ENCODE measurements at regions not wholly inside any gene's neighbourhood (a gene's known extent, or its start where the extent isn't known, plus 50 kb on each side); places are given as distances from the start of the nearest gene placed in this dataset.

DNA sequence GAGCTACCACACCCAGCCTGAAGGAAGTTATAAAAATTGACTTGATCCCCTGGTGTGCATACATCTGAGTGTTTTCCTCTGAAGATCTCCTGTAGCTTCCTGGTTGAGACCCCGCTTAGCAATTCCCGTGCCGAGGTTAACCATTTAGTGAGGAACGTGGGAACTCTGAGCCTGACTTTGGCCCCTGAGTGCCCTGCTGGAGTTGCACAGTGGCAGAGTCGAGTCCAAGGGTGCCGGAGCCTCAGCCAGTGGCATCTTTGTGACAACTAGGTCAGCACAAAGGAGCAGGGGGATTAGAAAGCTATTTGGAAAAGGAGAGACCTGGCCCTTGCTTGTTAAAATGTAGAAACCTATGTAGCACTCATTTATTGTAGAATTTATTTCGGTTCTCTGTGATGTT is 561.2 kb upstream of the SALL3 start:
- H3K4me1 ChIP-seq (ENCODE audit: control insufficient read depth, insufficient read depth, low read length), result no peaks in the 10 kb centered on the region
- no peak overlapping the region for H3K9ac ChIP-seq (ENCODE audit: low read length)
- H3K4me3 ChIP-seq (ENCODE audit: low read length), result no peak overlapping the region
- H3K27ac ChIP-seq (ENCODE audit: low read depth, low read length), result no peak overlapping the region
- no peaks in the 10 kb centered on the region for H3K36me3 ChIP-seq (ENCODE audit: control insufficient read depth, insufficient read depth, low read length)
- H3K27me3 ChIP-seq (ENCODE audit: control insufficient read depth, insufficient read depth, low read length), result no peaks in the 10 kb centered on the region

- Histone ChIP-seq H3K4me3 (ENCODE audit: low read length) (no peak overlapping the region), H3K27ac (ENCODE audit: low read depth, low read length) (no peak overlapping the region), H3K27me3 (ENCODE audit: control insufficient read depth, insufficient read depth, low read length) (no peaks in the 10 kb centered on the region), H3K36me3 (ENCODE audit: control insufficient read depth, insufficient read depth, low read length) (no peaks in the 10 kb centered on the region), H3K9ac (ENCODE audit: low read length) (no peak overlapping the region), H3K4me1 (ENCODE audit: control insufficient read depth, insufficient read depth, low read length) (no peaks in the 10 kb centered on the region)
Observed at GRCh38 chr18:78419171-78419570, 560.4 kb upstream of the SALL3 start.

DNA sequence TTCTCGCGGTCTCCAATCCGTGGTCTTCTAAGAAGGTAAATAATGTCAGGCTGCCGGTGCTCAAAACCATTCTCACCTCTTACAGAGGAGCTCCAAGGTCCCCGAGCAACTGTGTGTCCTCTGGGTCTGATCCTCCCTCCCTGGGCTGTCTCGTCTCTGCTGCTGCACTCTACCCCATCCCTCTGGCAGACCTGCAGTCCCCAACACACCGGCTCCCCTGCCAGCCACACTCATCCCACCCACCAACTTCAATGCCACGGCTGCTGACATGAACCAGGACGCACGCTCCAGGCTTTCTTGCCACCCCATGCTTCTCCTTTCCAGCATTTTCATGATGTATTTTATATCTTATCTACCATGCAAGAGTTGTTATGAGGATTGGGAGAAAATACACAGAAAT is 559.5 kb upstream of the SALL3 start:
- Histone ChIP-seq H3K27me3 (ENCODE audit: control insufficient read depth, insufficient read depth, low read length) (no peaks in the 10 kb centered on the region), H3K4me1 (ENCODE audit: control insufficient read depth, insufficient read depth, low read length) (no peaks in the 10 kb centered on the region), H3K36me3 (ENCODE audit: control insufficient read depth, insufficient read depth, low read length) (no peaks in the 10 kb centered on the region), H3K27ac (ENCODE audit: low read depth, low read length) (no peak overlapping the region), H3K9ac (ENCODE audit: low read length) (no peak overlapping the region), H3K4me3 (ENCODE audit: low read length) (no peak overlapping the region)

- Histone ChIP-seq H3K4me3 (ENCODE audit: low read length) (no peak overlapping the region), H3K27me3 (ENCODE audit: control insufficient read depth, insufficient read depth, low read length) (no peaks in the 10 kb centered on the region), H3K36me3 (ENCODE audit: control insufficient read depth, insufficient read depth, low read length) (no peaks in the 10 kb centered on the region), H3K4me1 (ENCODE audit: control insufficient read depth, insufficient read depth, low read length) (no peaks in the 10 kb centered on the region), H3K27ac (ENCODE audit: low read depth, low read length) (no peak overlapping the region), H3K9ac (ENCODE audit: low read length) (no peak overlapping the region)
Observed at GRCh38 chr18:78421392-78421791, 558.2 kb upstream of the SALL3 start.

GRCh38 chr18:78422336-78422735 is 557.3 kb upstream of the SALL3 start:
- Histone ChIP-seq H3K9ac (ENCODE audit: low read length) (no peak overlapping the region), H3K36me3 (ENCODE audit: control insufficient read depth, insufficient read depth, low read length) (no peaks in the 10 kb centered on the region), H3K4me3 (ENCODE audit: low read length) (no peak overlapping the region), H3K27me3 (ENCODE audit: control insufficient read depth, insufficient read depth, low read length) (no peaks in the 10 kb centered on the region), H3K27ac (ENCODE audit: low read depth, low read length) (no peak overlapping the region), H3K4me1 (ENCODE audit: control insufficient read depth, insufficient read depth, low read length) (no peaks in the 10 kb centered on the region)

GRCh38 chr18:78423811-78424210 is 555.8 kb upstream of the SALL3 start:
- Histone ChIP-seq H3K36me3 (ENCODE audit: control insufficient read depth, insufficient read depth, low read length) (no peaks in the 10 kb centered on the region), H3K4me3 (ENCODE audit: low read length) (no peak overlapping the region), H3K9ac (ENCODE audit: low read length) (no peak overlapping the region), H3K4me1 (ENCODE audit: control insufficient read depth, insufficient read depth, low read length) (no peaks in the 10 kb centered on the region), H3K27ac (ENCODE audit: low read depth, low read length) (no peak overlapping the region), H3K27me3 (ENCODE audit: control insufficient read depth, insufficient read depth, low read length) (no peaks in the 10 kb centered on the region)

DNA sequence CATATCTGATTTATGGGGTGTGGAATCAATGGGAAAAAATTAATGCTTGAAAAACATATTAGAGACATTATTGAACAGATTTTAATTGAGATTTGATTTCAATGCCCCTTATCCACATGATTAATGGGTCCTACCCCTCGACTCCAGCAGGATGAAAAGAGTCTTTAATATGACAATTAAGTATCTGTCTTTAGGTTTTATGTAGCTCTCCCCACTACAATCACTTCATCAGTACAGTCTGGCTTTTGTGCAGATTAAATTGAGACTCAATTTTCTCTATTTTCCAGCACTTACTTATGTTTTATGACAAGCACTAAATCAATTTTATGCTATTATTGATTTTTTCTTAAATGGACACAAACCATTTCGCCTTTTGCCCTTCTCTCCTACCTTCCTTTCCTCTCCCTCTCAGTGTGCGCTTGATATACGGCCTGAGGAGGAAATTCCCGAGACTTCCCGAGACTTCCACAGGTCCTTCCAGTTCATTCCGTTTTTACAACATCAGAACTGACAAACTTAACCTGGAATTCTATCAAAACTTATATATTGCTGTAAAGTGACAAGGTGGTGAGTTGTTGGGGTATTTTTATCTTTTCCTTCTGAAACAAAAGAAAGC is 555.1 kb upstream of the SALL3 start:
- H3K4me3 ChIP-seq (ENCODE audit: low read length), result no peak overlapping the region
- H3K9ac ChIP-seq (ENCODE audit: low read length), result no peak overlapping the region
- H3K27ac ChIP-seq (ENCODE audit: low read depth, low read length), result no peak overlapping the region
- no peaks in the 10 kb centered on the region for H3K4me1 ChIP-seq (ENCODE audit: control insufficient read depth, insufficient read depth, low read length)
- H3K36me3 ChIP-seq (ENCODE audit: control insufficient read depth, insufficient read depth, low read length), result no peaks in the 10 kb centered on the region
- H3K27me3 ChIP-seq (ENCODE audit: control insufficient read depth, insufficient read depth, low read length), result no peaks in the 10 kb centered on the region

DNA sequence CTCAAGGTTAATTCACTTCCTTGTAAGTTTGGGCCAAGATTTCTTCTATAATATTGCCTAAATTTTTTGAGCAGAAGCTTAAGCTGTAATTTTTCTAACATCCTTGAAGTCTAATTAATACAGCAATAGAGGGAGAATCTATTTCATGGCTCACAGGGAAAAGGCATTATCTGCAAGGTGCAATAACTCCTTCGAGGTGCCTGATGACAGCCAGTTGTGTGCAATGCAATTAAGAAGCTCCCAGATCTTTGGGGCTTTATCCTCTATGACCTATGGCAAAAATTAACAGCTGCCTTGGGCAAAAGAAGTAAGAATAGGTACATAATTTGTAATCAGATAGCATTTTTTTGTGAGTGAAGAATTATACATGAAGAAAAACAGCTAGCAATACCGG is 554.6 kb upstream of the SALL3 start:
- H3K4me3 ChIP-seq (ENCODE audit: low read length), result no peak overlapping the region
- H3K4me1 ChIP-seq (ENCODE audit: control insufficient read depth, insufficient read depth, low read length), result no peaks in the 10 kb centered on the region
- H3K36me3 ChIP-seq (ENCODE audit: control insufficient read depth, insufficient read depth, low read length), result no peaks in the 10 kb centered on the region
- H3K9ac ChIP-seq (ENCODE audit: low read length), result no peak overlapping the region
- H3K27ac ChIP-seq (ENCODE audit: low read depth, low read length), result no peak overlapping the region
- no peaks in the 10 kb centered on the region for H3K27me3 ChIP-seq (ENCODE audit: control insufficient read depth, insufficient read depth, low read length)

DNA sequence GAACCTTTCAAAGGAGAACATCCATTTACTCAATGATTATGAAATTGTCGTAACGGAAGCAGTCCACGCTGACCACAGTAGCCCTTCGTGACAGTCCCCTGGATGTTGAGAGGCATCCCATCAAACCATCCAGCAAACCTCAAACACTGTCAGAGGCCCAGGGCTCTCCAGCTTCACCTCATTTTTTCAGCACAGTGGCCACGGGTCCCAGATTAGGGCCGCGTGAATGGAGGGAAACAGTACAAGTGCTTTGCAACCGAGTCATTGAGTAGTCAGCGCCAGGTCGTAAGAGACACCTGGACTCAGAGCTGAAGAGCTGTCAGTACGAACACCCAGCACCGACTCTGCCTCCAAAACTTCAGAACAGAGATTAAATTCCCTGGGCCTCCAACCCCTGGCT is 552.5 kb upstream of the SALL3 start:
- no peaks in the 10 kb centered on the region for H3K36me3 ChIP-seq (ENCODE audit: control insufficient read depth, insufficient read depth, low read length)
- no peak overlapping the region for H3K4me3 ChIP-seq (ENCODE audit: low read length)
- H3K4me1 ChIP-seq (ENCODE audit: control insufficient read depth, insufficient read depth, low read length), result no peaks in the 10 kb centered on the region
- H3K9ac ChIP-seq (ENCODE audit: low read length), result no peak overlapping the region
- no peaks in the 10 kb centered on the region for H3K27me3 ChIP-seq (ENCODE audit: control insufficient read depth, insufficient read depth, low read length)
- no peak overlapping the region for H3K27ac ChIP-seq (ENCODE audit: low read depth, low read length)

DNA sequence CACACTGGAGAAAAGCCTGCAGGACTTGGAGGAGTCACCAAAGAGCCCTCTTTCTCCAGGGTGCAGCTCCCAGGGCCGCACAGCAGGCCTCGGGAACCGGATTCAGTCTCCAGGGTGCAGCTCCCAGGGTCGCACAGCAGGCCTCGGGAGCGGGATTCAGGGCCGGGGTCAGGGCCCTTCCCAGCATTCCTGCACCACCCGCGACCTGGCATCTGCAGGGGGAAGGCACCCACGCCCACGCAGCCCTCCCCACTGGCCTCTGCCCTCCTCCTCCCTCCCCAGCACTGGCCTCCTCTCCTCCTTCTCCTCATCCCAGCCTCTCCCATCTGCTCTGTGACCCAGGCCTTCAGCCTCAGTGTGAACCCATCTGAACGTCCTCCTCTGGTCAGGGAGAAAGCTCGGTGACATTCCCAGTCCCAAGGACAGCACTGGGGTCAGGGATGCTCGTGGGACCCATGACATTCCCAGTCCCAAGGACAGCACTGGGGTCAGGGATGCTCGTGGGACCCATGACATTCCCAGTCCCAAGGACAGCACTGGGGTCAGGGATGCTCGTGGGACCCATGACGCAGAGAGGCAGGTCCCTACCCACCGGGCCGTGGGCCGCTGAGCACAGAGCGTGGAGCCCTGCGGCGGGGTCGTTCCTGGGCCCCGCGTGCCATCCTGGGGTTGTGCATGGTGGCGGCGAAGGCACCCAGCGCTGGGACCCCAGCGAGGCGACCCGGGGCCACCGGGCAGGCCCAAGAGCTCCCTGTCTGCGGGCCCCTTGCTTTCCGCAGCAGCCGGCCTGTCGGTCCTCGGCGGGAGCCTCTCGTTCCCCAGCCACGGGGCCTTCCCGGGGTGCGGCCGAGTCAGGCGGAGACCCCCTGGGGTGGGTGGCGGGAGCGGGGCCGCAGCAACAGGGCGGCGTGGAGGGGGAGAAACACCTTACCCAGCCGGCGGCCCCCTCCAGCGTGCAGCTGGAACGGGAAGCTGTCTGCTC is 550.2 kb upstream of the SALL3 start:
- H3K27ac ChIP-seq (ENCODE audit: low read depth, low read length), result no peak overlapping the region
- no peaks in the 10 kb centered on the region for H3K36me3 ChIP-seq (ENCODE audit: control insufficient read depth, insufficient read depth, low read length)
- H3K4me3 ChIP-seq (ENCODE audit: low read length), result no peak overlapping the region
- H3K4me1 ChIP-seq (ENCODE audit: control insufficient read depth, insufficient read depth, low read length), result no peaks in the 10 kb centered on the region
- H3K27me3 ChIP-seq (ENCODE audit: control insufficient read depth, insufficient read depth, low read length), result no peaks in the 10 kb centered on the region
- no peak overlapping the region for H3K9ac ChIP-seq (ENCODE audit: low read length)

- no peak overlapping the region for H3K27ac ChIP-seq (ENCODE audit: low read depth, low read length)
- H3K4me3 ChIP-seq (ENCODE audit: low read length), result no peak overlapping the region
- no peak overlapping the region for H3K9ac ChIP-seq (ENCODE audit: low read length)
- H3K27me3 ChIP-seq (ENCODE audit: control insufficient read depth, insufficient read depth, low read length), result no peaks in the 10 kb centered on the region
- H3K36me3 ChIP-seq (ENCODE audit: control insufficient read depth, insufficient read depth, low read length), result no peaks in the 10 kb centered on the region
- H3K4me1 ChIP-seq (ENCODE audit: control insufficient read depth, insufficient read depth, low read length), result no peaks in the 10 kb centered on the region
Observed at GRCh38 chr18:78430131-78430758, 549.4 kb upstream of the SALL3 start.

DNA sequence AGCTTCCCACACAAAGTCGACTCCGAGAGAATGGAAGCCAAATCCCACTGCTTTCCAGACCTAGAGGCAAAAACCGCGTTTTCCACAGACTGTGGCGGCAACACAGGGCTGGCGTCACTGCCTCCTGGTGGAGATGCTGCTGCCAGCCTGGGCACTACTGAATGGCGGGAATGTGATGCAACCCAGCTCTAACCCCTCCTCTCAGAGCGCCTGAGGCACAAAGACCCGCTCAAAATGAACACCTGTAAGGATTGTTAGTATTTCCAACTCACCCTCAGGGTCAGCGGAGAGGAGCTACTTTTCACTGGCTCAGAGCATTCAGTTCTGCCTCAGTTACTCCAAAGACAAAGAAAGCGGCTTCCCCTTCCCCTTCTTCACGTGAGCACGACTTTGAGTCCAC is 548.0 kb upstream of the SALL3 start:
- H3K27me3 ChIP-seq (ENCODE audit: control insufficient read depth, insufficient read depth, low read length), result no peaks in the 10 kb centered on the region
- H3K4me3 ChIP-seq (ENCODE audit: low read length), result no peak overlapping the region
- no peaks in the 10 kb centered on the region for H3K4me1 ChIP-seq (ENCODE audit: control insufficient read depth, insufficient read depth, low read length)
- no peaks in the 10 kb centered on the region for H3K36me3 ChIP-seq (ENCODE audit: control insufficient read depth, insufficient read depth, low read length)
- no peak overlapping the region for H3K9ac ChIP-seq (ENCODE audit: low read length)
- no peak overlapping the region for H3K27ac ChIP-seq (ENCODE audit: low read depth, low read length)
